Inflammatory macrophage (primary cell): ENCODE measurements at regions not wholly inside any gene's neighbourhood (a gene's known extent, or its start where the extent isn't known, plus 50 kb on each side); places are given as distances from the start of the nearest gene placed in this dataset.
"Not testable (repeated sequence)": the region's sequence is repeated elsewhere in the genome, so short reads cannot be mapped to it uniquely, and the experiment has no call there.

Source experiments
- DNase-seq, 2 donors: peaks; one replicate each; pipeline ENCODE4 v3.0.0-alpha.2; 2020 to 2022

GRCh38 chr14:51447411-51447810 is 204.3 kb upstream of the FRMD6 start:
- no peak for DNase-seq

- DNase-seq, result no peak
Observed at GRCh38 chr14:51448831-51449670, 202.7 kb upstream of the FRMD6 start.

- no peak for DNase-seq
Observed at GRCh38 chr14:51449681-51450080, 202.0 kb upstream of the FRMD6 start.

DNA sequence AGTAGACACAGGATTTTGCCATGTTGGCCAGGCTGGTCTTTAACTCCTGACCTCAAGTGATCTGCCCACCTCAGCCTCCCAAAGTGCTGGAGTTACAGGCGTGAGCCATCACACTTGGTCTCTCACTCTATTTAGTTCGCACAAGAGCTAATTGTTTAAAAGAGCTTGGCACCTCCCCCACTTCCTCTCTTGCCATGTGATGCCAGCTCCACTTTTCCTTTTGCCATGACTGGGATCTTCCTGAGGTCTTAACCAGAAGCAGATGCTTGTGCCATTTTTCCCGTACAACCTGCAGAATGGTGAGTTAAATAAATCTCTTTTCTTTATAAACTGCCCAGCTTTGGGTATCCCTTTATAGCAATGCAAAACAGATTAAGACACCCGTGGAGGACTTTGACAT is 200.1 kb upstream of the FRMD6 start:
- no peak for DNase-seq

DNA sequence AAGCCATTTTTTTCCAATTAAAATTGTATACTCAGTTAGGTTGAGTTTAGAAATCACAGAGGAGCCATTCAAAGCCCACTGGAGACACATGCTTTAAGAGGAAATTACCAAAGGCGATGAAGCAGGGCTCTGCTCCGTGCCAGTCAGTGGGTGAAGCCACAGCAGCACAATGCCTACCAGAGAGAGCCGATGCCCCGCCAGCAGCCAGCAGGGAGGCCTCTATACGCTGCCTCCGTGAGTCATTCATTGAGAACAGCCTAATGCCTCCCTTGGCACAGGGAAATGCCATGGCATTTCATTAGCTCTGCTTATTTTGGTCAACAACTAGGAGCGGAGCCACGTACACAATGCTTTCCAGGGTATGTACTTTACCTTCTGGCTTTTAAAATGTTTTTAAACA is 197.8 kb upstream of the FRMD6 start:
- DNase-seq, result no peak

DNA sequence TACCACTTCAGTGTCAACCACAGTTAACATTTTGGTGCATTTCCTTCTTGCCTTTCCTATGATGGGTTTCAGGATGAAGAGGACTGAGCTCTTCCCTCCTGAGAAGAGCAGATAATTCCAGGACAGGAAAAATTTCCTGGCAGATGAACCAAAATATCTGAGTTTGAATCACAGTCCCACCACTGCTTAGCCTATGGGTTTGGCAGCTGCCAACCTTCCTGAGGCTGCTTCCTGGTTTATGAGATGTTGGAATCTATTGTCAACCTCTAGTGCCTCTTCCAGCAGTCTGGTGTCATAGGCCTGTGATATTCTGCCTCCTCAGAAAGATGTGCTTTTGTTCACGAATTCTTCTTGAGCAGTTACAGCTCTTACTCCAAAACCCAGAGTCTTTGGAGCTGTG is 197.4 kb upstream of the FRMD6 start:
- DNase-seq, result no peak

GRCh38 chr14:51455041-51455835 is 196.5 kb upstream of the FRMD6 start:
- no peak for DNase-seq

- no peak for DNase-seq
Observed at GRCh38 chr14:51457843-51458562, 193.7 kb upstream of the FRMD6 start.

DNA sequence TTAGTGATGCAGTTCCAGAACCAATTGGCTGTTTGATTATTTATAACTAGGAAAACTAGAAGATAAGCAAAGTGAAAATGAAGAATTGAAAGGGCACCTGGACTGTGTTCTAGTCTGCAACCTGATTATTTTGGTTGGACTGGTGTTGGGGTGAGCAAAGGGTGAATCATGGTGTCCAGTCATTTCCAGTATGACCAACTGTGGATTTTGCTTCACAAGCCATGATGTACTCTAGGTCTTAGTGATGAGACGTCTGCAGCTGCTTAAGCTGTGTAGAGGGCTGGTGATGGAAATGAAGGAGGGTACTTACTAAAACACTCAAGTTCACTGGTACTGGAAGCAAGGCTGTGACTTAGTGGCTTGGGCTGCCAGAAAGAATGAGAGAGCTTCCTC is 193.2 kb upstream of the FRMD6 start:
- DNase-seq, result no peak

GRCh38 chr14:51460011-51460410 is 191.7 kb upstream of the FRMD6 start:
- no peak for DNase-seq

DNA sequence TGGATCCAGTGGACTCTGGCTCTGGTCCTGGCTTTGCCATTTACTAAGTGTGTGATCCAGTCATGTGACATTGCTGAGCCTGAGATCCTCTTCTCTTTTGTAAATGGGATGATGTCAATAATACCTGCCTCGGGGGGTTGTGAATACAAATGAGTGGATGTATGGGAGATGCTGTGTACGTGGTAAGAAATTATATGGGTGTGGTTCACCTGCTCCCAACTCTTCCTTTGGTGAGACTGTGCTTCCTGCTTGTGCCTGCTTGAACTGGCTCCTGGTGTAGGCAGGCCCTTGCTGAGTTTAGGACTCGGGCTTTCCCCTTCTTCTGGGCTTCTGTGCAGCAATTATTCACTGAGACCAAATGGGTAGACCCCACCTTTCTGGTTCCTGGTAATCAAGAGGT is 189.5 kb upstream of the FRMD6 start:
- no peak for DNase-seq

DNA sequence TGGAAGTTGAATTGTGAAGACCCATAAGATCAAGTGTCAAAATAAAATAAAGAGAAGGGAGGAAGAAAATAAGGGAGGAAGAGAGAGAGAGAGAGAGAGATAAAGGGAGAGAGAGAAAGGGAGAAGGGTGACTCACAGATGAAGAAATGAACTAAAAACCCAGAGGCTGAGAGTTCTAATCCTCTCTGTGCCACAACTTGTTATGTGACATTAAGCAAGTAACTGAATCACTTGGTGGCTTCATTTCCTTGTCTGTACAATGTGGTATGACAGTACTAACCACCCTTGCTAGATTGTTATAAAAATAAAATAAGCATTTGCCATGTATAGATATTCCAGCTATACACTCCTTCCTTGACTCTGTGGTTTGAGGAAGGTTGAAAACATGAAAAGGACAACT is 189.0 kb upstream of the FRMD6 start:
- no peak for DNase-seq

GRCh38 chr14:51463461-51463860 is 188.2 kb upstream of the FRMD6 start:
- no peak for DNase-seq

DNA sequence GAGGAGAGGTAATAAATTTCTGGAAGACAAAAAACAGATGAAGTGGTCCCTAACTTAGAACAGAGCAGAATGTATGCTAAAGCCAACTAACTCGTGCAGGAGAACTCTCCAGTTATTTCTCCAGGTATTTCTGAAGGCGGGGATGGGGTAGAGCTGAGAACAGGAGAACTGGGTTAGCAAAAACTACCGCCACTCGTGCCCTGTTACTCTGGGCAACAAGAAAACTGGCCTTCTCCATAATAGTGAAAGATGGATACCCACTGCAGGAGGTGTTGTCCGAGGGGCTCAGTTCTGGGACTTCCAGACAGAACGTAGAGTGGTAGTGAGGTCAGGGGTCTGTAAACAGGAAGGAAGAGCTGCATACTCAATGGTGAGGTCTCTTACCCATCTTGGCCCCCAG is 187.3 kb upstream of the FRMD6 start:
- DNase-seq, result no peak

GRCh38 chr14:51465486-51465885 is 186.2 kb upstream of the FRMD6 start:
- DNase-seq, result no peak

DNA sequence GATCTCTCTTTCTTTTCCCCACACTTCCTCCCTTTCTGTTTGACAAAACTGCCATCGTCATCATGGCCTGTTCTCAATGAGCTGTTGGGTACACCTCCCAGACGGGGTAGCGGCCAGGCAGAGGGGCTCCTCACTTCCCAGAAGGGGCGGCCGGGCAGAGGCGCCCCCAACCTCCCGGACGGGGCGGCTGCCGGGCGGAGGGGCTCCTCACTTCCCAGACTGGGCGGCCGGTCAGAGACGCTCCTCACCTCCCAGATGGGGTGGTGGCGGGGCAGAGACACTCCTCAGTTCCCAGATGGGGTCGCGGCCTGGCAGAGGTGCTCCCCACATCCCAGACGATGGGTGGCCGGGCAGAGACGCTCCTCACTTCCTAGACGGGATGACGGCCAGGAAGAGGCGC is 184.3 kb upstream of the FRMD6 start:
- DNase-seq, result not testable (repeated sequence)

DNA sequence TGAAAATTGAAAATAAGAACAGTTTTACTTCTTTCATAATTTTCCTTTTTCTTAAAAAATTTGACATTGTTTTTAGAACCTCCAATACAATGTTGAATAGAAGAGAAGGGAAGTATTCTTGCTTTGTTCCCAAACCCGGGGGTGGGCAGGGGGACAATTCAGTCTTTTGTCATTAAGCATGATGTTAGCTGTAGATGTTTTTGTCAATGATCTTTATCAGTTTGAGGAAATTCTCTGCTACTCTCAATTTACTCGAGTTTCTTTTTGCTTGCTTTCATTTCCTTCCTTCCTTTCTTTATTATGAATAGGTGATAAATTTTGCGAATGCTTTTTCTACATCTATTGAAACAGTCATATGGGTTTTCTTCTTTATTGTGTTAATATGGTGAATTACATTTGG is 183.2 kb upstream of the FRMD6 start:
- DNase-seq, result no peak

- no peak for DNase-seq
Observed at GRCh38 chr14:51472881-51473280, 178.8 kb upstream of the FRMD6 start.

GRCh38 chr14:51473351-51473750 is 178.4 kb upstream of the FRMD6 start:
- no peak for DNase-seq

DNA sequence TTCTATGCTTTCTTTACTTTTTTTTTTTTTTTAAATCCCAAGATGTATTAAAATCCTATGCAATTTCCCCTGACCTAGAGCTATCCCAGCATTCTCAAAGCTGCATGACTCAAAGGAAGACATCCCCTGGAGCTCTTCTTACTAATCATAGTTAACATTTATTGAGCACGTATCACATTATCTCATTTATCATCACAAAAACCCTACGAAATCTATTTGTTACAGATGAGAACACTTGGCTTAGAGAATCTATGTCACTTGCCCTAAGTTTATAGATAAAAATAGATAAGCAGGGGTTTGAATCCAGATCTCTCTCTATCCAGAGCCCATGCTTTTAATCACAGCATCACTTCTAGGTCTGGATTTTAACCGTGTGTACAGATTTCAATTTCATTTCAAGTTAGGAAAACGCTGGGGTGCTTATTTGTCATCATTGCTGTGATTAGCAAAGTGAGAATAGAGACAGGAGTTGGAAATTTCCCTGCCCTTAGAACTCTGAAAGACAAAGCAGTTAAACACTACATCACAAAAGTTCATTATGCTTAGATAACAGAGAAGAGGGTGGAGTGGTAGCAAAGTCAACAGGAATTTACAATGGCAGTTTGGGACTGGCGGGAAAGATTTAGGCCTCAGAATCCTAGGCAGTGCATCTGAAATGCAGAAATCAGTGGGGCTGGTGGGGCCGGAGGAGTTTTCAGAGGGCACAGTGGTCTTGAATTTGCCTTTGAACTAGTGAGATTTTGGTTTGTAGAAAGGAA is 177.7 kb upstream of the FRMD6 start:
- DNase-seq, result no peak

DNA sequence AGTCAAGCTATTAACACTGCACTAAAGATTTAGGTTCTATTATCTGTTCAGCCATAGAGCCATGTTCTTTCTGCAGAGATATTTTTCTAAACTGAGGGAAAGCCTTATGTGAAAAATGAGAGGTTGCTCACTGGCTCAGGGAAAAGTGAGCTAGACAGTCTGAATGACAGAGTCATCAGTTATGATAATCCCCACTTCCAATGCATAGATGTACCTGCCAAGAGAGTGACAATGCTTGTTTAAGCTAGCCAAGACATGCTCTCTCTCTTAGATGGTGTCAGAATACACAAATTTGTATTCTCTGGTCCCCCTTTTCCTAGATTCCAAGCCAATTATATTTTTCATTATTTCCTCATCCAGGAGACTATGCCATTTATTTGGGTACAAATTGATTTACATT is 176.9 kb upstream of the FRMD6 start:
- DNase-seq, result no peak

- no peak for DNase-seq
Observed at GRCh38 chr14:51478175-51478621, 173.5 kb upstream of the FRMD6 start.
